Choroid plexus epithelial cell (primary cell): ENCODE measurements at regions not wholly inside any gene's neighbourhood (a gene's known extent, or its start where the extent isn't known, plus 50 kb on each side); places are given as distances from the start of the nearest gene placed in this dataset.

Source experiments
- DNase-seq: peaks from one replicate; pipeline ENCODE4 v3.0.0-alpha.2; 2010; ENCODE audit warnings: low read depth
- H3K4me3 ChIP-seq: 2 replicates; pipeline ENCODE4 v1.5.1; 2011; ENCODE audit warnings: low read depth, mild to moderate bottlenecking, control low read depth, low read length, moderate library complexity
- TF ChIP-seq, protein P1 (sequence below): conservative IDR thresholded peaks from 2 replicates; pipeline ENCODE4 v1.5.1; 2011; ENCODE audit warnings: low read depth, mild to moderate bottlenecking, control low read depth, inconsistent platforms, low read length, moderate library complexity

DNA sequence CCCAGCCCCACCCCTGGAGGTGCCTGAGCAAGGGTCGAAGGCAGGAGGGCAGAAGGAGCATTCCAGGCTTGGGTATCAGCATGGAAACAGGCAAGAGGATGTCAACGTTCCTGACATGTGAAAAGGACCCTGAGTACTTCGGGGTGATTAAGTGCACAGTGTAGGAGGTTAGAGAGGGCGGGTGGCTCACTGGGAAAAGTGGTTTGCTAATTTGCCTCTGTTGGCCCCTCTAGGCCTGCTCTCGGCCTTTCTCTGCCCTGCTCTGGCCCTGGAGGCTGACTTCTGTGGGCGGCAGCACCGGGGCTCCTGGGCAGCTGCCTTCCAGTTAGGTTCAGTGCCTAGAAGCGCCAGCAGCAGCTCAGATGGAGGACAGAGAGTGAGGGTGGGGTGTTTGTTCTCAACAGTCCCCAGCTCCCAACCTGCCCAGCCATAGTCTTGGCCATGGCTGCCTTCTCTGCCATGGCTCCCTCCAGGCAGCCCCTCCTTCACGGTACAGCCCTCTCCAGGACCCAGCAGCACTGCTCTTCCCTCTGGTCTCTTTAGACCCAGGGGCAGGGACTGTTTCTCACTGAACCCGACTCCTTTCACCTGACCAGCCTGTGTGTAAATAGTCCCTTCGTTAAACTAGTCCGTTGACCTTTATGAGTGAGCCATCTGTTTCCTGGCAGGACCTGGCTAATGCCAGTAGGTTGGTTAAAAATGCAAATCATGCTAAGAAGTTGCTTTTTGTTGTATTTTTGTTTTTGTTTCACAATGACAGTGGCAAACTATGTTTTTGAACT lies 107.1 kb upstream of the TPM1 start:
- TF ChIP-seq, protein P1, sequence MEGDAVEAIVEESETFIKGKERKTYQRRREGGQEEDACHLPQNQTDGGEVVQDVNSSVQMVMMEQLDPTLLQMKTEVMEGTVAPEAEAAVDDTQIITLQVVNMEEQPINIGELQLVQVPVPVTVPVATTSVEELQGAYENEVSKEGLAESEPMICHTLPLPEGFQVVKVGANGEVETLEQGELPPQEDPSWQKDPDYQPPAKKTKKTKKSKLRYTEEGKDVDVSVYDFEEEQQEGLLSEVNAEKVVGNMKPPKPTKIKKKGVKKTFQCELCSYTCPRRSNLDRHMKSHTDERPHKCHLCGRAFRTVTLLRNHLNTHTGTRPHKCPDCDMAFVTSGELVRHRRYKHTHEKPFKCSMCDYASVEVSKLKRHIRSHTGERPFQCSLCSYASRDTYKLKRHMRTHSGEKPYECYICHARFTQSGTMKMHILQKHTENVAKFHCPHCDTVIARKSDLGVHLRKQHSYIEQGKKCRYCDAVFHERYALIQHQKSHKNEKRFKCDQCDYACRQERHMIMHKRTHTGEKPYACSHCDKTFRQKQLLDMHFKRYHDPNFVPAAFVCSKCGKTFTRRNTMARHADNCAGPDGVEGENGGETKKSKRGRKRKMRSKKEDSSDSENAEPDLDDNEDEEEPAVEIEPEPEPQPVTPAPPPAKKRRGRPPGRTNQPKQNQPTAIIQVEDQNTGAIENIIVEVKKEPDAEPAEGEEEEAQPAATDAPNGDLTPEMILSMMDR: no peak
- no peak for DNase-seq
- H3K4me3 ChIP-seq: no peak overlapping the region

DNA sequence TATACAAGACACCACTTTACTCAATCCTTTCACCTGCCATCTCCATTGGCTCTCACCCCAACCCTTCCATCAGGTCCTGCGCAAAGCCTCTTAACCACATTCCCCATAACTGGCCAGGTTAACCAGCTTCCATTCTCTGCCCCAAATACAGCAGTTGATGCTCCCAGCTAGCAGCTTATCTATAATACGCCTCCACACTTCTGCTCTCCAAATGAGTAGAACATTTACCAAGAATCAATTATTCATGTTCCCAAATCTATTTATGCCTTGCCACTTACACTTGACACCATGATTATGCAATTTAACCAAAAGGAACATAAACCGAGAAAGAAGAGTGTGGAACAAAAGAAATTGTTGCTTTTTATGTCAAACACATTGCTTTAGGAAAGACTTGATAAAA lies 103.7 kb upstream of the TPM1 start:
- no peak for DNase-seq
- TF ChIP-seq, protein P1: no peak
- H3K4me3 ChIP-seq: no peak overlapping the region

DNA sequence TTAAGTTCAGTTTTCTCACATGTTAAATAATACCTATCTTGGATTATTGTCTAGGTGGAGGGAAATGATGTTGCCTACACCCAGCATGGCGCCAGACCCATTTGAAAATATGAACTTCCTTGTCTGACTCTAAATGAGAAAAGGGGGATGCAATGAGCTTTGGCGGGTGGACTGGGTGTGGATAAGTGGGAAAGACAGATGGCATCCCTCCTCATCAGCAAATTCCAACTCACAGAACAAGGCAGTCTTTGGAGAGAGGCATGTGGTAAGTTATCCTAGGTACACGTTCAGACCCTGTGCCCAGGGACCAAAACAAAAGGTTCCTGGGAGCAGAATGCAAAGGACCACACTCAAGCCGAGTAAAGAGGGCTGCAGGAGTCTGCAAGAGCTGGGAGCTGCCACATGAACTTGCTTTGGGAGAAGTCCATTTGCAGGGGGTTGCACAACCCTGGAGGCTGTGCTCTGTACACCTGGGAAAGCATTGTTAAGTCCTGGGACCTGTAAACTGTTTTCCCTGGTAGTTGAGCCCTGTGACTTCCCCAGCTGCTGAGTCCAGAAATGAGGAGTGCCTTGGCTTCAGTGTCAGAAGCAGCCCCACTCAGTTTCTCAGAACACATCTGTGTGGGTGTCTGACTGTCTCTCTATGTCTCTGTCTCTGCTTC lies 102.3 kb upstream of the TPM1 start:
- no peak for DNase-seq
- H3K4me3 ChIP-seq: no peak overlapping the region

DNA sequence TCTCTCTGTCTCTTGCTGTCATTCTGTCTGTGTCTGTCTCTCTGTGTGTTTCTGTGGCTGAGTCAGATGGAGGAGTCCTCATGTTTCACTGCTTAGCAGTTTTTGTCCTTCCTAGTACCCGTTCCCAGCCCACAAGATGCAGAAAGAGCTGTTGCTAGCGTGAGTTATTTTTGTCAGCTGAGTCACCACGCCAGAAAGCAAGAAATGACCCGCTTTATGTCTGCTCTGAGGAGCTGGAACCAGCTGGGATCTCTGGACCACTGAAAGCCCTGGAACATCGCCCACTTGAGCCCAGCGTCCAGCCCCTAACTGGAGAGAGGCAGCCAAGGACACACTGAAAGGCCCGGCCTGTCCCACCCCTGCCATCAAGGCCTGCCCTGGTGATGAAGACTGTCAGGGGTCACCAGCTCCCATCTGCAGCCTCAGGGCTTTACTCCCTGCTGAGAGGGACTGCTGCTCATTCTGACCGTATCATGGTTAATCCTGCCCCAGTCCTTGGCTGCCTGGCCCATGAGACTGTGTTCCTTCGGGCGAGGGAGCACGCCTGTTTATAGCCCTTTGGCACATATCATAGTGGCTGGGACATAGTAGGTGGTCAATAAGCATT lies 101.7 kb upstream of the TPM1 start:
- TF ChIP-seq, protein P1: no peak
- peak; percentile 96 for DNase-seq
- H3K4me3 ChIP-seq: no peak overlapping the region

More for the DNA sequence above, 102.3 kb upstream of the TPM1 start:
- TF ChIP-seq, protein P1: no peak

DNA sequence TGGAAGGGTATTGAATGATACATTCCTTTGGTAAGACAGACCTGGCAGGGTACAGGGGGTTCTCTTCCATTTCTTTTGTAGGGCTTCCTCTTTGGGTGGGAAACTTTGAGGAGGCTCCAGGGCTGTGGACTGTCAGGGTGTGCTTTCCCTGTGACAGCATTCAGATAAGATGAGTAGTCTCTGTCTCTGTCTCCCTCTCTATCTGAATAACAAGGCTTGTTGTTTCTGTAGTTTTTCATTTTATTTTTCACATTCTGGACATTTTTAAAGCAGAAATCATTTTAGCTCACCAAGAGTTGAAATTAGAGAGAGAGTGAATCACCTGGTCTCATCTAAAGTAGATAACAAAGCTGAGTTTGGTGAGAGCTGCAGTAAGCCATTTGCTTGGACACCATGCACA lies 100.8 kb upstream of the TPM1 start:
- DNase-seq: peak; percentile 41
- no peak overlapping the region for H3K4me3 ChIP-seq
- TF ChIP-seq, protein P1: no peak

DNA sequence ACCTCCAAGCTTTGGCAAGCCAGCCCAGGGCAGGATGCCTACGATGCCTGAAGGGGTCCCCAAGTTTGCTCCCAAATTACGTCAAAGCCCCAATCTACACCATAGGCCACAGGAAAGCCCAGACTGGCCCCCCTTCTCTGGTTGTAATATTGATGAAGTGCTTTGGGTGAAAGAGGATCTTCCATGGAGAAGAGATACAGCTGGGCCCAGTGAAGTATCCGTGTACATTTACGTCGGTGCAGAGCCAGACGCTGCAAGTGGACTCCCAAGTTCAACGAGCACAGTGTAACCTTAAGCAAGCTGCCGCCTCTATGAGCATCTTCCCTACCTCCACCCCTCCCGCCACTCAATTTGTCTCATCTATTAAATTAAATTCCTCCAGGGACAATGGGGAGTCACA lies 100.1 kb upstream of the TPM1 start:
- no peak overlapping the region for H3K4me3 ChIP-seq
- TF ChIP-seq, protein P1: no peak
- no peak for DNase-seq
